Esophagus muscularis mucosa (tissue), 4 donors: ENCODE measurements at regions not wholly inside any gene's neighbourhood (a gene's known extent, or its start where the extent isn't known, plus 50 kb on each side); places are given as distances from the start of the nearest gene placed in this dataset.

Source experiments
- CTCF ChIP-seq, 3 experiments: fragments of 200-600 bp in 2 of 3; fragments of 450-650 bp in 1 of 3; sonication (generic) in 2 of 3; IDR thresholded peaks; one replicate each; pipeline ENCODE4 v1.5.1; 2017 to 2019; ENCODE audit warnings: antibody characterized with exemption in 3 of 3, mild to moderate bottlenecking in 2 of 3, moderate library complexity in 1 of 3
- EP300 ChIP-seq: sonication (generic); formaldehyde crosslinking; IDR thresholded peaks from one replicate; pipeline ENCODE4 v1.6.1; 2017; ENCODE audit warnings: antibody characterized with exemption
- POLR2A ChIP-seq: fragments of 450-650 bp; IDR thresholded peaks from one replicate; pipeline ENCODE4 v1.6.1; 2017; ENCODE audit warnings: antibody characterized with exemption, moderate library complexity, mild to moderate bottlenecking, low read depth
- POLR2AphosphoS5 ChIP-seq, 2 donors: sonication (generic); formaldehyde crosslinking; IDR thresholded peaks; one replicate each; pipeline ENCODE4 v1.6.1; 2017; ENCODE audit warnings: antibody characterized with exemption in 2 of 2

GRCh38 chr6:25219917-25220278 is 59.3 kb upstream of the CARMIL1 start:
- TF ChIP-seq CTCF (IDR thresholded peaks at IDR 0.05) = no peak
- TF ChIP-seq POLR2AphosphoS5 (IDR thresholded peaks at IDR 0.05) = no peak
- TF ChIP-seq POLR2A = no peak
- TF ChIP-seq EP300 = no peak
